NCI-H1105 treated with DMSO at 0.1 percent for 48 hours (cell line): ENCODE measurements at regions not wholly inside any gene's neighbourhood (a gene's known extent, or its start where the extent isn't known, plus 50 kb on each side); places are given as distances from the start of the nearest gene placed in this dataset.
"Not testable (repeated sequence)": the region's sequence is repeated elsewhere in the genome, so short reads cannot be mapped to it uniquely, and the experiment has no call there.

Experiments used
- DNase-seq: peaks from one replicate; lab custom pipeline; 2025; lab: John Stamatoyannopoulos, UW

DNA sequence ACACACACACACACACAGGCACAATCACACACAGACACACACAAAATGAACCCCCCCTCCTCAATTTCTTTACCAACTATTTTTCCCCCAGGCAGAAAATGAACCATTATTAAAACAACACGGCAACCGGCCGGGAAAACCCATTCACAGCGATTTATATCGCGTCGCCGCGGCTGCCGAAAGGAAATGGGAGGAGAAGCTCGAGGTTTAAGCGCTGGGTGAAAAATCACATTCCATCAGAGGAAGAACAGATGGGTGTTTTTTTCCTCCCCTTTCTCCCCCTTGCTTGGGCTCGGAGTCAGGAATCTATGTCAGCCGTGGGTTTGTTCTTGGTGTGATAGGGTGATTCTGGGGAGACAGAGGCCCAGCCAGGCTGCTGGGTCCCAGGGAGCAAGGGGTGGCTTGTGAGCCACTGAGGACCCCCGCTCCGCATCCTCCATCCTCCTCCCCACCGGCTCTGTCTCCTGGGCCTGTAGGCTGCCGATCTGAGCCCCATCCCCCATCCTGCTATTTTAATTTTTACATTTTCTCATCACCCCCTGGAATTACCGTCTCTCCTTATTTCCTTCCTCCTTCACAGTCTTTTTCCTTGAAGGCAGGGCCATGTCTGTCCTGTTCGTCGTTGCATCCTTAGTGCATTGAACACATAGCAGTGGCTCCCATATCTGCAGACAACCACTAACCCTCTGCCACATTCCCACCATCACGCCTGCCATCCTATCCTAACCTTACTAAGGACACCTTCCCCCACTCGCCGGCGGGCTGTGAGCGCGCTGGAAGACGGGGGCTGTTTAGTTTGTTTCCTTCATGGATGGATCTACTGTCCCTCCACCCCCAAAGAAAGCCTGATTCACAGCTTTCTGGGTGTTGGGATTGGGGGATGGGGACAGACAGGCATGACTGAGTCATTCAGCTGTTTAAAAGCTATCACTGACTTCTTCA is 137.7 kb downstream of the CRLF3 start:
- DNase-seq, result not testable (repeated sequence)

DNA sequence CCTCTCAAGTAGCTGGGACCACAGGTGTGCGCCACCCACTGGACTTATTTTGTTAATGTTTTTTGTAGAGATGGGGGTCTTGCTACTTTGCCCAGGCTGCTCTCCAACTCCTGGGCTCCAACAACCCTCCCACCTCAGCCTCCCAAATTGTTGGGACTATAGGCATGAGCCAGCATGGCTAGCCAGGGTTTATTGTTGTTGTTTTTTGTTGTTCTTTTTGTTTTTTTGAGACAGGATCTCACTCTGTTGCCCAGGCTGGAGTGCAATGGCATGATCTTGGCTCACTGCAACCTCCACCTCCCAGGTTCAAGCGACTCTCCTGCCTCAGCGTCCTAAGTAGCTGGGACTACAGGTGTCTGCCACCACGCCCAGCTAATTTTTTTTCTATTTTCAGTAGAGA is 142.2 kb downstream of the CRLF3 start:
- DNase-seq, result not testable (repeated sequence)

DNA sequence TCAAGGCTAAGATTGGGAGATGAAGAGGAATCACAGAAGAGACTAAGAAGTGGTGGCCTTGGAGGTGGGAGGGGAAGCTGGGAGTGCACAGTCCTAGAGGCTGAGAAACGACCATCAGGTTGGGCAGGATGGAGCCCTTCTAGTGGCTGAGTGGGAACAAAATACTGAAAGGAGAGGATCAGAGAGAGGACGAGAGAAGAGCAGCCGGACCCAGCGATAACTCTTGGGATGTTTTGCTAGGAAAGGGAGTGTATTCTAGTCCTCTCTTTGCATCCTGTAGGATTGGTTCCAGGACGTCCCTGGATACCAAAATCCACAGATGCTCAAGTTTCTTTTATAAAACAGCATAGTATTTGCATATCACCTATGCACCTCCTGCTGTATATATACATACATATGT is 143.8 kb downstream of the CRLF3 start:
- not testable (repeated sequence) for DNase-seq

DNA sequence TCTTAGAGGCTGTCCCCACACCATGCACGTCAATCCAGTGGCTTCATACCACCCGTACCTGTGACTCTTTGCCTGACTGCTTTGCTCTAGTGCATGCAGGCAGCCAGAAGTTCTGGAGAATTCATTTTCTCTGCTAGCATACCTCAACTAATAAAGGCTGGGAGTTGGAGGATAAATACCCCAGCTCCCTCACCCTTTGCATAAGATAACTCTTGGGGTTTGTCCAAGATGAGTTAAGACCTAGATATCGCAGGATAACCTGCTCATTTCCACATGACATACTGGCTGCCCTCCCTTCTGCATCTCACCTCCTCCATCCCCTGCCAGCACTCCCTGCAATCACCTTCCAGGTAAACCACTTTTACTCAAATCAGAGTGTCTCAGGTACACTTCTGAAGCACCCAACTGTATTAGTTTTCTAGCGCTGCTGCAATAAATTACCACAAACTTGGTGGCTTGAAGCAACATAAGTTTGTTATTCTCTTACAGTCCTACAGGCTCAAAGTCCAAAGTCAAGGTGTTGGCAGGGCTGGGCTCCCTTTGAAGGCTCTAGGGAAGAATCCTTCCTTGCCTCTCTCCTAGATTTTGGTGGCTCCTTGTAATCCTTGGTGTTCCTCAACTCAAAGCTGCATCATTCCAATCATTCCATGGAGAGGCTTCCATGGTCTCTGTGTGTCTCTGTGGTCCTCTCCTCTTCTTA is 146.8 kb downstream of the CRLF3 start:
- no peak for DNase-seq

DNA sequence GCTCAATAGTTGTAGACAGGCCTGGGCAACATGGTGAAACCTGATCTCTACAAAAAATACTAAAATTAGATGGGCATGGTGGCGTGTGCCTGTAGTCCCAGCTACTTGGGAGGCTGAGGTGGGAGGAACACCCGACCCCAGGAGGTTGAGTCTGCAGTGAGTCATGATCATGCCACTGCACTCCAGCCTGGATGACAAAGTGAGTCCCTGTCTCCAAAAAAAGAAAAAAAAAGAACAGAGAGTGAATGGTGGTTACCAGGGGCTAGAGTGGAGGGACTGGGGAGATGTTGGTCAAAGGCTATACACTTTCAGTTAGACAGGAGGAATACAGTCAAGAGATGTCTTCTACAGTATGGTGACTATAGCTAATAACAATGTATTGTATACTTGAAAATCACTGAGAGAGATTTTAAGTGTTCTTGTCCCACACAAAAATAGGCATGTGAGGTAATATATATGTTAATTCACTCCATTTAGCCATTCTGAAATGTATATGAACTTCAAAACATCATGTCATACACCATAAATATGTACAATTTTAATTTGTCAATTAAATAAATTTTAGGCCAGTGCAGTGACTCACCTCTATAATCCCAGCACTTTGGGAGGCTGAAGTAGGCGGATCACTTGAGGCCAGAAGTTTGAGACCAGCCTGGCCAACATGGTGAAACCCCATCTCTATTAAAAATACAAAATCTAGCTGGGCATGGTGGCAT is 148.6 kb downstream of the CRLF3 start:
- DNase-seq, result not testable (repeated sequence)

DNA sequence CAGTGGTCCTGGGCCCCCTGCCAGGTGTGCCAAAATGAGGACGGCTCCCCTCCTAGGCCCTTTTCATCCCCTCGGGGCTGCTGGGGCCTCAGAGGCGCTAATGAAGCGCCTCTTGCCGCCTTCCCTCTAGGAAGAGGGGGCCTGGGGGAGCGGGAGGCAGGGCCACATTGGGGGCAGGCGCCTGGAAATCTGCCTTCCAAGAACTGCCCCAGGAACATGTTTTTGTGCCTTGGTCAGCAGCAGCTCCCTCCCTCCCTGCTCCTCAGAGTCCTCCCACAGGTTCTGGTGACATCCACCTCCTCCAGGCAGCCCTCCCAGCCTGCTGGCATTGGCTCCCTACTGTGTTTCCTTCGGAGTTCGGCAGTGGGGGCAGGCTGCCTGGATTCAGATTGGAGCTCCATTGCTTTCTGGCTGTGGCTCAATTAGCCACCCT is 155.3 kb downstream of the CRLF3 start:
- not testable (repeated sequence) for DNase-seq

DNA sequence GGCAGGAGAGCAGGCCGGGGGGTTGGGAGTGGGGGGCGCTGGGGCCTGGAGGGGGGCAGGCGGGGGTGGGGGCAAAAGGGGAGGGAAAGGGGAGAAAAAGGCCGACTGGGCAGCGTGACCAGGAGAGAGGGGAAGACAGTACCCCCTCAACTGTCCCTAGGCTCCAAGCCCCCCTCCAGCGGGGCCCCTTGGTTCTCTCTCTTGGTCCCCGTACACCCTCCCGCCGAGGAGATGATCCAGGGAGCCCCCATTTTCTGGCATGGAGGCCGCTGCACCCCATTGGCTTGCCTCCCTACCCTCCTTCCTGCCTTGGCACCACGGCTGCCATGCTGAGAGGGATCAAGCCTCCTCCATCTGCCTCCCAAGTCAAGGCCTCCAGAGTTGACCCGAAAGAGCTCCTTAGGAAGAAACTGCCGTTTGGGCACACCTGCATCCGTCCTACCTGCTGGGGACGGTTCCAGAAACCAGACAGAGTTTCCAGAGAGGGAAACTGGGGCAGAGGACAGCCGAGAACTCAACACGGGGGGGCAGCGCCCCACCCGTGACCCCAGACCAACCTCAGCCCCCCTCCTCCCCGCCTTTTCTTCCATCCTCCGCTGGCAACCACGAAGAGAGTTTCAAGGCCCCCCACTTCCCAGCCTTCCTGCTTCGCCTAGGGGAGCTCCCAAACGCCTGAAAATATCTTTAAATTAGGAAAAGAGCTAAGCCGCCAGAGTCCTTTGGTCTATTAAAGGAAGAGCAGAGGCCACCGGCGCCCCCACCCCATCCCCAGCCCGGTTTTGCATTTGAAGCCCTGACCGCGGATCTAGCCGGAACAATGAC is 155.9 kb downstream of the CRLF3 start:
- DNase-seq, result not testable (repeated sequence)

DNA sequence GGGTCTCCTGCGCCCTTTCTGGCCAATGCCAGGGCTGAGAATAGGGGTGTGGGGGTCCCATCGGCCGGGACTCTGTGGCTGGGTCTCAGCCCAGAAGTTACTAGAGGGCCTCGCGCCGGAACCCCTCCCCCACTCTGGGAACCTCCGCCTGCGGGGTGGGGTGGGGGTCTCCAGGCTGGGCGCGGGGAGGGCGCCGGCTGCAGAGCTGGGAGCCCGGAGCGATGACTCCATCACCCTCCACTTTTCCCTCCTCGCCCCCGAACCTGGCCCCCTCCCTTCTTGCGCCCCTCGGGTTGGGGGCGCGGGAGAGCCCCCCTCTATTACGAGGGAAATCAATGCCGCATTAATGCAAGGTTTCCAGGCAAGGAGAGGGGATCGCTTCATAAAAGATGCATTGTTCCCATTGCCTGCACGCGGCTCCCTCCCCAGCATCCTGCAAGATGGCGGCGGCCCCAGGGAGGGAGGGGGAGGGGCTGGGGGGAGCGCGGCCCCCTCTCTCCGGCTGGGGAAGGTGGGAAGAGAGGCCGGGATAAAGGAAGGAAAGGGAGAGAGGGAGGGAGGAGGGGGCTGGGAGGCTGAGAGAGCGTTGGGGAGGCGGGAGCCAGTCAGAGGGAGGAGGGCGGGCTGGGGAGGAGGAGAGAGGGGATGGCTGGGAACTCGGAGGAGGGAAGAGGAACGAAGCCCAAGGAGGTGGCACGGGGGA is 156.7 kb downstream of the CRLF3 start:
- DNase-seq, result peak; percentile 31

DNA sequence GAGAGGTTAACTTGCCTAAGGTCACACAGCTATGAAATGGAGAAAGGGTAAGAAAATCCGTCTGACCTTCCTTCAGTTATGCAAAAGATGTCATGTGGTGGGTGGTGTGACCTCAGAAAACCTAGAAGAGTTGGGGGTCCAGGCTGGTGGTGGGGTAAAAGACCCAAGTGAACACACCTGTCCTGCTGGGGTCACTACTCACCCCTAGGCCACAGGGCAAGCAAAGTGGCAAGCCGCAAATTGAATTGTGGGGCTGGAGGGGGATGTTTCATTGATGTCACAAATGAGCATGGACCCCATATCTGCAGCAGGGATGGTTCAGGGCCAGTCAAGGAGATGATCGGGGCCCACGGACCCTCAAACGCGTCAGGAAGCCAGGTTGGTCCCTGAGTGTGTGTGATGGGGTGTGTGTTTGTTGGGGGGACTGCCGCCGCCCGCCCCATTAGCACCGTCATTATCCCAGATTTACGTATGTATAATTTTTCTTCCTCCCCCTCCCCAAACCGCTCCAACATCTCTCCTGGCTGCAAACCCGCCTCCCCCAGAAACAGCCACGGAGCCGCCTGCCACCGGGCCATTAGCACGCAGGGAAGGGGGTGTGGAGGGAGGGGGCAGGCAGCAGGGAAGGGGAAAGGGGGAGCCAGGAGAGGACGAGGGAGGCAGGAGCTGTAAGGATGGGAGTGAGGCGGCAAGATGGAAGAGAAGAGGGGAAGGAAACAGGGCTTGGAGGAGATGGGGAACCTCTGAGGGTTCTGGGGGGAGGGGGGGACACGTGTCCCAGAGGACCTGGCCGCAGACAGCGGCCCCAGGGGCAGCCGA is 157.4 kb downstream of the CRLF3 start:
- not testable (repeated sequence) for DNase-seq

DNA sequence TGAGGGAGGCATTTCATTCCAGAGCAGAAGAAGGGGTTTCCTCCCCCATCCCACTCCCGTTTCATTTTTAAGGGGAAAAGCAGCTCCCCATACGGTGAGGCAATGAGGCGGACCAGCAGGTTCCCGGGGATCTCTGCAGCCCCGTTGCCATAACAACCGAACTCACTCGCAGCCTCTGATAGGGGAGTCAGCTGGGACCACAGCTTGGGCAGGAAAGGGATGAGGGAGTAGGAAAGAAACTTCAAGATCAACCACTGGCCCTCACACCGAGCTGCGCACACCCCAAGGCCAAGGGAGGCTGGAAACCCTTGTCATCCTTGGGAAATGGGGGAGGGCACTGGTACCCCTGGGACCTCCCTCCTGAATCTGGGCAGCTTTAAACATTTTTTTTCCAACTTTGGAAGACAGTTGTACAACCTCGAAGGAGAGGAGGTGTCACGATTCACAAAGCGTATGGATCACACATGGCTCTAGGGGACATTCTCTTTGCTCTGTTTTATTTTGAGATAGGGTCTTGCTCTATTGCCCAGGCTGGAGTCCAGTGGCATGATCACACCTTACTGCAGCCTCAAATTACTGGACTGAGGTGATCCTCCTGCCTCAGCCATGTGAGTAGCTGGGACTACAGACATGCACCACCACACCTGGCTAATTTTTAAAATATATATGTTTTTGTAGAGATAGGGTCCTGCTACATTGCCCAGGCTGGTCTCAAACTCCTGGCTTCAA is 160.6 kb downstream of the CRLF3 start:
- DNase-seq, result peak; percentile 16

DNA sequence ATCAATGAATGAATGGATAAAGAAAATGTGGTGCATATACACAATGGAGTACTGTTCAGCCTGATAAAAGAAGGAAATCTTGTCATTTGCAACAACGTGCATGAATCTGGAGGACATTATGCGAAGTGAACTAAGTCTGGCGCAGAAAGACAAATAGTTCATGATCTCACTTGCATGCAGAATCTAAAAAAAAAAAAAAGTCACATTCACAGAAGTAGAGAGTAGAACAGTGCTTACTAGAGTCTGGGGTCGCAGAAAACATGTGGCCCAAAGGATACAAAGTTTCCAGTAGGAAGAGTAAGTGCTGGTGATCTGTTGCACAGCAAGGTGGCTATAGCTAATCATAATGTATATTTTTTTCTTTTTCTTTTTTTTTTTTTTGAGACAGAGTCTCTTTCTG is 167.3 kb downstream of the CRLF3 start:
- not testable (repeated sequence) for DNase-seq

DNA sequence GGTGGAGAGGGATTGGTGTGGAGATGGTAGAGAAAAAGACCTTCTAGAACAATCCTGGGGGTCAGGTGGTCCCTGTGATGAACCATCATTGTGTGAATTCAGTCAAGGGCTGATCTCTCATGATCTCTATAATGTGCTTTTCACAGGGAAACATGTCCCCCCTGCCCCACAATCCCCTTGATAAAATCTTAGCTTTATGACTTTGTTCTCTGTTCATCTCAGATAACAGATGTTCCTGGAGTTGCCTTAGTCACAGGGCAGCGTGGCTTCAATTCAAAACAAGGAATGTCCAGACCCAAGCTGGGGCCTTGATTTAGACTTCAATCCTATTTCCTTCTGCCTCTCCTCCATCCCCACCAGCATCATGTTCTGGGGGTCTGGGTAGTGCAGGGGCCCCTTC is 171.5 kb downstream of the CRLF3 start:
- not testable (repeated sequence) for DNase-seq

DNA sequence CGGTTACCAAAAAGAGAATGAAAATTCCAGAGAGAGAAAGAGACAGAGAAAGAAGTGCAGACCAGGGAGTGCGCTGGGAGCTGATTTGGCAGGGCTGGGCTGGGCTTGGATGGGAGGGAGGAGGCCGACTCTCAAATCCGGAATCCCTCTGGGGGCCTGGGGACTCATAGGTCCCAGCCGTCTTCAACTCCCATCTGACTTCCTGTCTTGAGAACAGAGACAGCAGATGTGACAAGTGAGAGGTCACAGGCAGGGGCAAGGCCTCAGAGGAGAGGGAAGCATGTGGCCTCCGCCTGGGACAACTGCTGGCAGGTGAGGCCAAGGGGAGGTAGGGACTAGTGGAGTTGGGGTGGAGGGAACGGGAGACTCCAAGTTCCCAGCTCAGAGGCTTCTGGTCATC is 172.9 kb downstream of the GOSR1 start:
- not testable (repeated sequence) for DNase-seq

DNA sequence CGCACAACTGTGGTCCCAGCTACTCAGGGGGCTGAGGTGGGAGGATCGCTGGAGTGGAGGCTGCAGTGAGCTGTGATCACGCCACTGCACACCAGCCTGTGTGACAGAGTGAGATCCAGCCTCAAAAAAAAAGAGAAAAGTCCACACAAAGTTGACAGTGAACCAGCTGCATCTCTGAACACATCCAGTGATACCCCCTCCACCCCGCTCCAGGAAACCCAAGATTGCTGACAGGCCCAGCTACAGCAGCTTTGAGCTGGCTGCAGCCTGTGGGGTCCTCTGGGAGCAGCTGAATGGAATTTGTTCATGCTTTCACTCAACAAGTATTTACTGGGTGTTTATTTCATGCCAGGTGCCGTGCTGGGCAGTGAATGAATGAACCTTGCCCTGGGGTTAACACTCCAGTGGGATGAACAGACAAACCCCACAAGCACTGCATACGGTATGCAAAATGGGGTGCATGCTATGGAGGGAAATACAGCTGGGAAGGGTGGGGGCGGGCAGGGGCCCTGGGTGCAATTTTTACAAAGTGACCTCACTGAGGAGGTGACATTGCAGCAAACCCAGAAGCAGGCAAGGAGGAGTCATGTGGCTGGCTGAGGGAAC is 170.9 kb downstream of the GOSR1 start:
- not testable (repeated sequence) for DNase-seq

DNA sequence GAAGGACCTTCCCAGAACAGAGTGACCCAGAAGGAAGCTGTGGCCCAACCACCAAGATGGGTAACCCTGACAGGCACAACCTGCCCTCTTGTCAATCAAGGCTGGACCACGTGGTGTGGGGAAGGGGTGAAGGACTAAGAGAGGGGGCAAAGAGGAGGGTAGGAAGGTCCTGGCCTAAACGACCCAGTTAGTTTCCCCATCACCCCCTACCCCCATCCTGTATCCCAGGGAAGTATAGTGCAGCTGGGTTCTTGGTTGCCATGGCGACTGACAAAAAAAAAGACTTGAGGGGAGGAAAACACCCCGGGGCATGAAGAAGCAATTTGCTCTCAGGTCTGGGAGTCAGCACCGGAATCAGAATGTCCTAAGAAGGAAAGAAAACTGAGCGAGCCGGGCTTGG is 168.7 kb downstream of the GOSR1 start:
- not testable (repeated sequence) for DNase-seq

DNA sequence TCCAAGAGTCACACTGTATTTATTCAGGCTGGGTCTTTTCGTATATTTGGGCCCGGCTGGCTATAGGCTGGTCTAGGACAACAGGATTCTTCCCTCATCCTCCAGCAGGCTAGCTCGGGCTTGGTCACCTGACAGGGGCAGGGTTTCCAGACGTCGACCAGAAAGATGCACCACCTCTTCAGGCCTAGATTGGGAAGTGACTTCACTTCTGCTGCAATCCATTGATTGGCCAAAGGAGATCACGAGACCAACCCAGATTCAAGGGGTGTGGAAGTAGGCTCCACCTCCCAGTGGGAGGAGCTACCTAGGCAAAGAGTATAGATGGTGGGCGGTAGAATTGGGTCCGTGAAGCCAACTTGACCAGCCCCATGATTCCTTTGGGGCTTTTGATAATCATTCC is 167.5 kb downstream of the GOSR1 start:
- DNase-seq, result not testable (repeated sequence)

DNA sequence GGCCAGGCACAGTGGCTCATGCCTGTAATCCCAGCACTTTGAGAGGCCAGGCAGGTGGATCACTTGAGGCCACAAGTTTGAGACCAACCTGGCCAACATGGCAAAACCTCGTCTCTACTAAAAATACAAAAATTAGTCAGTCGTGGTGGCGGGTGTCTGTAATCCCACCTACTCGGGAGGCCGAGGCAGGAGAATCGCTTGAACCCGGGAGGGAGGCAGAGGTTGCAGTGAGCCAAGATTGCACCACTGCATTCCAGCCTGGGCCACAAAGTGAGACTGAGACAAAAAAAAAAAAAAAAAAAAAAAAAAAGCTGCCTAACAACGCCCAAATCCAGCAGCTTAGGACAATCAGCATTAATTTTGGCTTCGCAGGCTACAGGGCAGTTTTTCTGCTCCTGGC is 167.1 kb downstream of the GOSR1 start:
- DNase-seq, result not testable (repeated sequence)

DNA sequence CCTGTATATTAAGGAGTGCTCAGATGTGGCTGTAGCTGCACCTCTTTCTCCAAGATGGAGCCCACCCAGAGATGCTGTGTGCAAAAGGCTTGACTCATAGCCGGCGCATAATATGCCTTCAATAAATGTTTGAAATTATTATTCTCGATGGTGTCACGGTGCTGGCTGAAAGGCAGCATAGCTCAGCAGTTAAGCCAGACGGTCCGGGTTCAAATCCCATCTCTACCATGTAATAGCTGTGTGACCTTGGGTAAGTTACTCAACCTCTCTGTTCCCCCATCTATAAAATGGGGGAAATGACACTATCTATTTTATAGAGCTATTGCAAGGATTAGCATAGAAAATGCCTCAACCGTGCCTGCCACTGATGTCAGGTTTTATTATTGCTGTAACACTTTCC is 164.2 kb downstream of the GOSR1 start:
- DNase-seq, result not testable (repeated sequence)

DNA sequence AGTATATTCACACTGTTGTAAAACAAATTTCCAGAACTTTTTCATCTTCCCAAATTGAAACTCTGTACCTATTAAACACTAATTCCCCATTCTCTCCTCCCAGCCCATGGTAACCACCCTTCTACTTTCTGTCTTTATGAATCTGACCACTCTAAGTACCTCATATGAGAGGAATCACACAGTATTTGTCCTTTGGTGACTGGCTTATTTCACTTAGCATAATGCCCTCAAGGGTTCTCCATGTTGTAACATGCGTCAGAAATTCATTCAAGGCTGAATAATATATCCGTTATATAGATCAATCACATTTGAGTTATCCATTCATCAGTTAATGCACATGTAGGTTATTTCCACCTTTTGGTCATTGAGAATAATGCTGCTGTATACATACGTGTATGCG is 162.2 kb downstream of the GOSR1 start:
- not testable (repeated sequence) for DNase-seq
